Stimulated activated CD8-positive, alpha-beta memory T cell treated with anti-CD3 and anti-CD28 coated beads, Interleukin-4, amount 100 ng/mL, for 48 hours (primary cell): ENCODE measurements at regions not wholly inside any gene's neighbourhood (a gene's known extent, or its start where the extent isn't known, plus 50 kb on each side); places are given as distances from the start of the nearest gene placed in this dataset.

ENCODE experiments used
- DNase-seq: peaks from one replicate; pipeline ENCODE4 v3.0.0-alpha.2; 2020

DNA sequence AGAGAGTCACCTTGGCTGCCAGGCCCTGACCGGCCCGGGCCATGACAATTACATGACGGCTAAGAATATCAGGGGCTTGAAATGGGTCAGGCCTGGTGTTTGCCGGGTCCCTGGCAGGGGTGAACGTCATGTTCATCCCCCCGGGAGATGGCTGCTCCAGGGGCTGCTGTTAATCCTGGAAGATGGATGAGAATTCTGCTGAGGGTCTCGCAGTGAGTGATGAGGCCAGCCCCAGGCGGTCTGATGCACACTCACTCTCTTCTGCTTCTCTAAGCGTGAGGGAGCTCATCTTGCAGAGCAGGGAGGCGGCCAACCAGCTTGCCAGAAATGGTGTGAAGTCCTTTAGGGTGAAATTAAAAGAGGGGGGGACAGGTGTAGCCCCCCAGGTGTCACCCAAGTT lies 101.3 kb upstream of the ANO1 start:
- DNase-seq: no peak

GRCh38 chr11:69977951-69978350 lies 100.2 kb upstream of the ANO1 start:
- no peak for DNase-seq

GRCh38 chr11:69978841-69979614 lies 99.1 kb upstream of the ANO1 start:
- no peak for DNase-seq

DNA sequence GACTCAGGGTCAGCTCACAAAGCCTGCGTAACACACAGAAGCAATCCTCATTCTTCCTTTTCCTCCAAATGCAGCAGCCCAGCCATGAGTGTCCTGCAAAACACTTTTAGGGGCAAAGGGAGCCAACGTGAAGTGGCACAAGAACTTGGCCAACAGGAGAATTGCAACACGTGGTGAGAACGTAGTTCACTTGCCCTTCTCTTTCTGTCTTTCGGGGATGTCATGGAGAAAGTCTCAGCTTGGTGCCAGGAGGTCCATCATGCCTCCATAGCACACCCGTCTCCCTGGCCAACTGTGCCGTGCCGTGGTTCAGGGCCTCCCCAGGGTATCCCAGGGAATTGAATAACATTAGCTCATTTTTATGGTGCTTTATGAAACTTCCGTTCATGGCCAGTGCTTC lies 98.5 kb upstream of the ANO1 start:
- DNase-seq: no peak

DNA sequence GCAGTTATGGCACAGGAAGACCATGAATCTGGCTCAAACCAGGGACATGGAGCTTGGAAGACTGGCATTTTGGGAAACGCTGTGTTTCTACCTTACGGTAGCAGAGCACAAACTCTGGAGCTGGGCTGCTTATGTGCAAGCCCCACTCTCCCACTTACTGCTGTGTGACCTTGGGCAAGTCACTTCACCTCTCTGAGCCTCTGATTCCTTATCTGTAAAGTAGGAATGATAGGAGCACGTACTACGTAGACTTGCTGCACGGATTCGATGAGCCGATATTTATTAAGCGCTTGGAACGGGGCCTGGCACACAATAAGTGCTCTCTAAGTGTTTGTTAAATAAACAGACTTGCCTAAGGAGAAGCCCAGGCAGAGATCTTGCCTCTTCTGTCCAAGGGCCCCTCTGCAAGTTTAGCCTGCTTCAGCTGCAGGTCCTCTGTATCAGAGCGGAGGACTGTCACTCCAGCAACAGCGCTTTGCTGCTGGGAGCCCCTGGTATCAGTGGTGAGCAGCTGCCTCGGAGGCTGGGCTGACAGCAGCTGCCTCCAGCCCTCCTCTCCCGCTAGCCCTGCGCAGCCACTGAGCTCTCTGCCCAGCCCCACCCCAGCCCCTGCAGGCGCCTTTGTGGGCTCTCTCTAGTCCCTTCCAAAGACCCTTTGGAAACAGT lies 96.9 kb upstream of the ANO1 start:
- no peak for DNase-seq

- no peak for DNase-seq
Observed at GRCh38 chr11:69982690-69983570, 95.2 kb upstream of the ANO1 start.

GRCh38 chr11:69983571-69983877 lies 94.6 kb upstream of the ANO1 start:
- DNase-seq: no peak

DNA sequence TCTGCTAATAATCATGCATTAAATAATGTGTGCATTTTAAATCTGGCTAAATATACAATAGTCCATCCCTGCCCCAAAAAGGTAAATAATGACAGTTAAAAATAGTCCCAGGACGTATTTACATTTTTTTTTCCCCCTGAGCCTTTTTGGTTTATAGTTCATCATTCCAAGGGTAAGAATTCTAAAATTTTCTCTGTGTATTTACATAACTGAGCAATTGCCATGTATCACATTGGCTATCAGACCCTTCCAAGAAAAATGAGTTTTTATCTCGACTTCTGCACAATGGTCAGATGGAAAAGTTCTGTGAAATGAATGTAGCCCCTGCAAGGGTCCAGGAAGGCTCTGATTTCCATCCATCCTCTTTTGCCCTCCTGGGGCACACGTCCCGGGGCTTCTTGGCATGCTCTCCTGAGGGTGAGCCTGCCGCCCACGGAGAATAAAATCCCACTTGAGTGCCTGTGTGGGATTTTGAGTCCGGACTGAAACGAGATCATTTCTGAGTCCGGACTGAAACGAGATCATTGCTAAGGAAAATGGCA lies 94.1 kb upstream of the ANO1 start:
- no peak for DNase-seq

GRCh38 chr11:69984457-69985261 lies 93.5 kb upstream of the ANO1 start:
- no peak for DNase-seq

GRCh38 chr11:69985331-69985640 lies 92.8 kb upstream of the ANO1 start:
- no peak for DNase-seq

- no peak for DNase-seq
Observed at GRCh38 chr11:69985641-69986439, 92.3 kb upstream of the ANO1 start.

DNA sequence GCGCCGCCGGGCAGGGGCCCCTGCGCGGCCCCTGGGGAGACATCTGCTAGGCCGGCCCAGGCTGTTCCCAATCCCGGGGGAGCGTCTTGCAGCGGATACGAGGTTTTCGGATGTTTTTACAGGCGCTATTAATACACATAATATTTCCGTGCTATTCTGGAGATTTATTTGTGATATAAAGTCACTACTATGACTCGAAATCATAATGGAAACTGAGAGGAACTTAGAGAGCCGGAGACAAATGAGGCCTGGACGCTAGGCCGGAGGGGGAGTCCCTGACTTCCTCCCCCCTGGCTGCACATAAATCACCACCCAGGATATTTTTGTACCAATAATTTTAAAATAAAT lies 91.7 kb upstream of the ANO1 start:
- no peak for DNase-seq

GRCh38 chr11:69986830-69987229 lies 91.3 kb upstream of the ANO1 start:
- no peak for DNase-seq

- DNase-seq: no peak
Observed at GRCh38 chr11:69992026-69992425, 86.1 kb upstream of the ANO1 start.

- DNase-seq: no peak
Observed at GRCh38 chr11:69992943-69993694, 85.0 kb upstream of the ANO1 start.

GRCh38 chr11:69994810-69995209 lies 83.3 kb upstream of the ANO1 start:
- DNase-seq: no peak

- DNase-seq: no peak
Observed at GRCh38 chr11:69995697-69996096, 82.4 kb upstream of the ANO1 start.

- no peak for DNase-seq
Observed at GRCh38 chr11:69996451-69996850, 81.7 kb upstream of the ANO1 start.

DNA sequence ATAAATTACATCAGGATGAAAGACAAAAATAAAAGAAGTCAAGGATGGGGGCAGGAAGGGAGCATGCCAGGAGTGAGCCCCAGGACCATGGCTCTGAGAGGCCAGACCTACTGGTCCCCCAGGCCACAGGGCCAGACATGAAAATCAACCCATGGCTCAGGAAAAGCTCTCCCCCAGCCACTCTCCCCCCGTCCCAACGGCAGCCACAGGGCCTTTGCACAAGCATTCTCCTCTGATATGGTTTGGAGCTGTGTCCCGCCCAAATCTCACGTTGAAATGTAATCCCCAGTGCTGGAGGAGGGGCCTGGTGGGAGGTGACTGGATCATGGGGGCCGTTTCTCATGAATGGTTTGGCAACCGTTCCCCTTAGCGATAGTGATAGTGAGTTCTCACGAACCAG lies 80.8 kb upstream of the ANO1 start:
- DNase-seq: no peak

- no peak for DNase-seq
Observed at GRCh38 chr11:69999721-70000120, 78.4 kb upstream of the ANO1 start.

- no peak for DNase-seq
Observed at GRCh38 chr11:70000228-70000627, 77.9 kb upstream of the ANO1 start.
